ENCODE measurements at regions not wholly inside any gene's neighbourhood (a gene's known extent, or its start where the extent isn't known, plus 50 kb on each side); places are given as distances from the start of the nearest gene placed in this dataset.

GRCh38 chr16:52376676-52377280 lies 170.2 kb downstream of the TOX3 start:
- Histone ChIP-seq H3K9me3 (no peaks in the 10 kb centered on the region), H3K27me3 (ENCODE audit: insufficient read depth in 3 of 3, low read length in 2 of 3) (no peaks in the 10 kb centered on the region), H3K4me1 (no peaks in the 10 kb centered on the region), H3K27ac (no peak overlapping the region), H3K36me3 (ENCODE audit: insufficient read depth in 1 of 2, low read depth in 1 of 2) (no peaks in the 10 kb centered on the region), H3K4me3 (no peak overlapping the region)
- intact Hi-C loops (cut with DNase I) = no loop called here
- 68 to 74% (median 73%) methylated on average over 9 of the region's 9 CpGs for WGBS, 3 donors
- no peak for TF ChIP-seq CTCF (IDR thresholded peaks at IDR 0.05)
- no peak for DNase-seq
- no peak for ATAC-seq

GRCh38 chr16:52372313-52372712 lies 174.6 kb downstream of the TOX3 start:
- Histone ChIP-seq H3K4me1 (no peaks in the 10 kb centered on the region), H3K4me3 (no peak overlapping the region), H3K27me3 (ENCODE audit: insufficient read depth in 3 of 3, low read length in 2 of 3) (peaks cover 0 to 2% (median 0%) of the 10 kb centered on the region in 3 donors), H3K27ac (no peak overlapping the region), H3K9me3 (no peaks in the 10 kb centered on the region), H3K36me3 (ENCODE audit: insufficient read depth in 1 of 2, low read depth in 1 of 2) (no peaks in the 10 kb centered on the region)
- intact Hi-C loops (cut with DNase I) = no loop called here
- DNase-seq = no peak
- TF ChIP-seq CTCF (IDR thresholded peaks at IDR 0.05) = no peak
- no peak for ATAC-seq

GRCh38 chr16:52368859-52369258 lies 178.1 kb downstream of the TOX3 start:
- DNase-seq (no peak), ATAC-seq (no peak)
- Histone ChIP-seq H3K27ac (no peak overlapping the region), H3K9me3 (no peaks in the 10 kb centered on the region), H3K4me3 (no peak overlapping the region), H3K36me3 (ENCODE audit: insufficient read depth in 1 of 2, low read depth in 1 of 2) (no peaks in the 10 kb centered on the region), H3K4me1 (no peaks in the 10 kb centered on the region), H3K27me3 (ENCODE audit: insufficient read depth in 3 of 3, low read length in 2 of 3) (peaks cover 0 to 2% (median 0%) of the 10 kb centered on the region in 3 donors)
- TF ChIP-seq CTCF (IDR thresholded peaks at IDR 0.05) = no peak
- 65 to 70% (median 67%) methylated on average over 4 of the region's 4 CpGs for WGBS, 3 donors
- intact Hi-C loops (cut with DNase I) = no loop called here

- intact Hi-C loops (cut with DNase I) = no loop called here
- no peak for ATAC-seq
- 31 to 51% (median 40%) methylated on average over 2 of the region's 2 CpGs for WGBS, 3 donors
- Histone ChIP-seq H3K9me3 (no peaks in the 10 kb centered on the region), H3K4me3 (no peak overlapping the region), H3K27ac (no peak overlapping the region), H3K27me3 (ENCODE audit: insufficient read depth in 3 of 3, low read length in 2 of 3) (peaks cover 0 to 2% (median 0%) of the 10 kb centered on the region in 3 donors), H3K36me3 (ENCODE audit: insufficient read depth in 1 of 2, low read depth in 1 of 2) (no peaks in the 10 kb centered on the region), H3K4me1 (no peaks in the 10 kb centered on the region)
- TF ChIP-seq CTCF (IDR thresholded peaks at IDR 0.05) = no peak
- no peak for DNase-seq
Observed at GRCh38 chr16:52367821-52368220, 179.1 kb downstream of the TOX3 start.

GRCh38 chr16:52366983-52367382 lies 180.0 kb downstream of the TOX3 start:
- Histone ChIP-seq H3K27me3 (ENCODE audit: insufficient read depth in 3 of 3, low read length in 2 of 3) (peaks cover 0 to 2% (median 0%) of the 10 kb centered on the region in 3 donors), H3K9me3 (no peaks in the 10 kb centered on the region), H3K36me3 (ENCODE audit: insufficient read depth in 1 of 2, low read depth in 1 of 2) (no peaks in the 10 kb centered on the region), H3K27ac (no peak overlapping the region), H3K4me3 (no peak overlapping the region), H3K4me1 (no peaks in the 10 kb centered on the region)
- 38 to 56% (median 48%) methylated on average over 1 of the region's 1 CpG for WGBS, 3 donors
- intact Hi-C loops (cut with DNase I) = no loop called here
- DNase-seq = no peak
- TF ChIP-seq CTCF (IDR thresholded peaks at IDR 0.05) = no peak
- no peak for ATAC-seq

Data from psoas muscle (tissue), 7 donors.